GM21423 (cell line): ENCODE measurements at regions not wholly inside any gene's neighbourhood (a gene's known extent, or its start where the extent isn't known, plus 50 kb on each side); places are given as distances from the start of the nearest gene placed in this dataset.
"Not testable (repeated sequence)": the region's sequence is repeated elsewhere in the genome, so short reads cannot be mapped to it uniquely, and the experiment has no call there.

ENCODE experiments used
- ATAC-seq: cut with Tn5 transposase; IDR thresholded peaks from one replicate; pipeline ENCODE4 v1.9.1; 2021; ENCODE audit warnings: mild to moderate bottlenecking, moderate library complexity; ENCODE audit not compliant: unreplicated experiment

DNA sequence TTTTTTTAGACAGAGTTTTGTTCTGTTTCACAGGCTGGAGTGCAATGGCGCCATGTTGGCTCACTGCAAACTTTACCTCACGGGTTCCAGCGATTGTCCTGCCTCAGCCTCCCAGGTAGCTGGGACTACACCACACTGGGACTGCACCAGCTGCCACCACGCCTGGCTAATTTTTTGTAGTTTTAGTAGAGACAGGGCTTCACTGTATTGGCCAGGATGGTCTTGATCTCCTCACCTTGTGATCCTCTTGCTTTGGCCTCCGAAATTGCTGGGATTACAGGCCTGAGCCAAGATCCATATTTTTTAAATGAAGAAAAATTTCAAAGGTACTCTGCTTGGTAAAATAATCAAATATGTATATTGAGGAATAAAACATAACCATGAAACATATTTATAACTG, 195.8 kb upstream of the TPTE start:
- ATAC-seq, result peak; percentile 87

- not testable (repeated sequence) for ATAC-seq
These were observed 195.2 kb upstream of the TPTE start for GRCh38 chr21:10326146-10326545.

GRCh38 chr21:10328646-10329045, 192.7 kb upstream of the TPTE start:
- ATAC-seq, result not testable (repeated sequence)

GRCh38 chr21:10330641-10331119, 190.7 kb upstream of the TPTE start:
- not testable (repeated sequence) for ATAC-seq

GRCh38 chr21:10331134-10331533, 190.2 kb upstream of the TPTE start:
- ATAC-seq, result not testable (repeated sequence)

- ATAC-seq, result not testable (repeated sequence)
These were observed 188.4 kb upstream of the TPTE start for GRCh38 chr21:10332935-10333334.

DNA sequence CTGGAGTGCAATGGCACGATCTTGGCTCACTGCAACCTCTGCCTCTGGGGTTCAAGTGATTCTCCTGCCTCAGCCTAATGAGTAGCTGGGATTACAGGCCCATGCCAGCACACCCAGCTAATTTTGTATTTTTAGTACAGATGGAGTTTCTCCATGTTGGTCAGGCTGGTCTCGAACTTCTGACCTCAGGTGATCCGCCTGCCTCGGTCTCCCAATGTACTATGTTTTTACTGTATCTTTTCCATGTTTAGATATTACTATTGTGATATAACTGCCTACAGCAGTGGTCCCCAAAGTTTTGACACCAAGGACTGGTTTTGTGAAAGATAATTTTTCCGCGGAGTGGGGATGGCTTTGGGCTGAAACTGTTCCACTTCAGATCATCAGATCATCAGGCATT, 187.0 kb upstream of the TPTE start:
- not testable (repeated sequence) for ATAC-seq

- ATAC-seq, result not testable (repeated sequence)
These were observed 179.0 kb upstream of the TPTE start for GRCh38 chr21:10342261-10342956.

DNA sequence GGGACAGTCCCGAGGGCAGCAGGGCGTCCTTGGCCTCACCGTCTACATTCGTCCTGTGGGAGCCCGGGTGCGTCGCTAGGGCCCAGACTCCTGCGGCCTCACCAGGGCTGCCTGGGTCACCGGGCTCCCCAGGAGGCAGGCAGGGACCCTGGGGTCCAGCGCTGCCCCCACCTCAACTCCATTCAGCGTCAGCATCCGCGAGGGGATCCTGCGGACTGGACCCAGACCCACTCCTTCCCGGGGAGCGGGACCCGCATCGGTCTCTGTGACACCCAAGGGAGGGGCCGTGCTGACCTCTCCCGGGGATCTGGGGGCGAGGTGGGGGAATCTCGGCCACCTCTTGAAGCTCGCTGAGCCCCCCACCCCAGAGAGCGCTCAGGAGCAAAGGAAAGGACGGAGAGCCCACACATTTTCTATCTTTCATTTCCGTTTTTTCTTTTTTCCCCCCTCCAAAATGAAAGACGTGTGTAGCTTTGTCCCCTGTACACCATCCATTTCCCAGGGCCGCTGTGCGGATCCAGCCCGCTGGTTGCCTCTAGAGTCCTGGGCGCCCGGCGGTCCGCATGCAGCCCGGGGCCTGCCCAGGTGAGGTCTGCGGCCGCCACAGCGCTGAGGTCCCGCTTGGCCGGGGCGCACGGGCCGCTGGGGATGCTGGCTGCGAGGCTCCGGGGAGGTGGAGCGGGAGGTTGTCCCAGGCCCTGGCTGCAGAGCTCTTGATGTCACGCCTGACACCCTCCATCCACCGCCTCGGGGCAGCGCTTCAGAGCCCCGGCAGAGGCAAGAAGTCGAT, 178.0 kb upstream of the TPTE start:
- ATAC-seq, result not testable (repeated sequence)

DNA sequence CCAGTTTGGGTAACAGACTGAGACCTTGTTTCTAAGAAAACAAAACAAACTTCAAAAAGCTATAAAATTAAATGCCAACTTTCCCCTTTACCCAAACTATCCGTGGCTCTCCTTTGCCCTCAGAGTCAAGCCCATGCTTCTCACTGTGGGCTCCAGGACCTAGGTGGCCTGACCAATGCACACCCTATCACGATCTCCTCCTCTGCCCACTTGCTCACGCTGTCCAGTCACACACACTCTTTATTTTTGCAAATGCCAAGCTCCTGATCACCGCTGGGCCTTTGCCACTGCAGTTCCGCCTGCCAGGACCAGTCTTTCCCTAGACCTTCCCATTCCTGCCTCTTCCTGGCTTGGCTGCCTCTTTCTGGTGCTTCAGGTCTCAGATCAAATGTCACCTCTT, 177.1 kb upstream of the TPTE start:
- ATAC-seq, result not testable (repeated sequence)

DNA sequence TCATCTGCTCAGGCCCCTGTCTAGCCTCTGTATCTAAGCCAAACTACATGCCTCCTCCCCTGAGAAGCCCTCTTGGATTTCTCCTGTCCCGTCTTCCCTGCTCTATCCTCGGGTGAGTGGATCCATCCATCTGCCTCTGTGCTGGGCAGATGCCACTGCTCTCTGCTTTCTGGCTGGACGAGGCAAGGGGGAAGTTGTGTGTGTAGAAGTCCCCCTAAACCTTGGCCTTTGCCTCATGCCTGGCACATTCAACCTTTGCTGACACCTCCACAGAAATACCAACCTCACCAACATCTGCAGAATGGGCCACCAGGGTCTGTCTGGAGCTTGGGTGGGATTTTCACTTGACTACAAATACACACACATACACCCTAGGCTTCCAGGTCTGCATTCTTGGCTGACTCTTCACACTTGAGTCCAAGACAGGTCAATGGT, 176.2 kb upstream of the TPTE start:
- ATAC-seq, result not testable (repeated sequence)

DNA sequence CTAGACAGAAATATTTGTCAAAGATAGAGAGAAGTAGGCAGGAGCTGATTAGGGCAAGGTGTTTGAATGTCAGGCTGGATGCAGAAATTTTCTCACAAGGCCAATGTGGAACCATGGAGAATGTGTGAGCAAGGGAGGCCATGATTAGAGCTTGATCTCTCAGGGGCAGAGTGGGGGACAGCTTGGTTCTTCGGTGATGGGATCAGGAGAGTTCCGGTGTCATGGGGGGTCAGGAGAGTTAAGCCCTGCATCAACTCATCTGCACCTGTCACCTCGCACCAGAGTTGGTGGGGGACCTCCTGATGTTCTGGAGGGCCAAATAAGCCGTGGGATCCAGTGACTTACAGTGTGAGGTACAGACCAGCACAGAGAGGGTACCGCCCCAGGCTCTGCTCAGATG, 175.1 kb upstream of the TPTE start:
- ATAC-seq, result not testable (repeated sequence)

- ATAC-seq, result not testable (repeated sequence)
These were observed 174.3 kb upstream of the TPTE start for GRCh38 chr21:10346933-10347615.

DNA sequence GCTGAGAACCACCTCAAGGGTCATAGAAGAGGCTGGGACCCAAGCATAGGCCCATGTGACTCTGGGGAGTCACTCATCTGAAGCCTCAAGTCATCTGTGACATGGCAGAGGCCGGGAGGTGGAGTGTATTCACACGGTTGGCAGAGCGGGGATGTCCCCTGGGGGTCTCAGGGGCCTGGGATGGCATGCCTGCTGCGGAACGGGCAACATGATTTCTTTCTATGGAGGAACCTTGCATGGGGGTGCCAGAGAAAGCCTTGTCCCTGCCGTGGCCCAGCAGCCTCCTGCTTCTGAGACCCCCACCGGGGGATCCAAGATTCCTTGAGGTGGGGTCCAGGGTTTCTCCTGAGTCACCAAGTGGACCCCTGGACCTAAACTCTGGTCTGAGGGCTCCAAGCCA, 173.7 kb upstream of the TPTE start:
- not testable (repeated sequence) for ATAC-seq

GRCh38 chr21:10348150-10348549, 173.2 kb upstream of the TPTE start:
- not testable (repeated sequence) for ATAC-seq

GRCh38 chr21:10354851-10355578, 166.4 kb upstream of the TPTE start:
- ATAC-seq, result not testable (repeated sequence)

GRCh38 chr21:10359120-10359519, 162.3 kb upstream of the TPTE start:
- not testable (repeated sequence) for ATAC-seq

DNA sequence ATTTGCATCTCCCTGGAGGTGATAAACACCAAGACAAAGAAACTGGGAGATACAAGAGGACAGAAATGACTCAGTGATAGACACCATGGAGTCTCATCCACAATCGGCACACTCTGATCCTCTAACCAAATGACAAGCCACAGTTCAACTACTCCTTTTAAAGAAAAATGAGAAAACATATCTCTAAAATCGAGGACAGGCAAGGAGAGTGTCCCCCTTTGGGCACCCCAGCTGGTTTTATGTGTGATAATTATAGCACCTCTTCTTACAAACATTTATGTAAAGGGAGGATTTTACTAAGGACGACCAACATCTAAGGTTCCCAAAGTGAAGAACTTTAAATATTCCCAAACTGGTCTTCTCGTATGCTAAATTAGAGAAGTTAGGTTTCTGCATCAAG, 161.5 kb upstream of the TPTE start:
- ATAC-seq, result not testable (repeated sequence)

GRCh38 chr21:10361214-10361736, 160.1 kb upstream of the TPTE start:
- ATAC-seq, result not testable (repeated sequence)

DNA sequence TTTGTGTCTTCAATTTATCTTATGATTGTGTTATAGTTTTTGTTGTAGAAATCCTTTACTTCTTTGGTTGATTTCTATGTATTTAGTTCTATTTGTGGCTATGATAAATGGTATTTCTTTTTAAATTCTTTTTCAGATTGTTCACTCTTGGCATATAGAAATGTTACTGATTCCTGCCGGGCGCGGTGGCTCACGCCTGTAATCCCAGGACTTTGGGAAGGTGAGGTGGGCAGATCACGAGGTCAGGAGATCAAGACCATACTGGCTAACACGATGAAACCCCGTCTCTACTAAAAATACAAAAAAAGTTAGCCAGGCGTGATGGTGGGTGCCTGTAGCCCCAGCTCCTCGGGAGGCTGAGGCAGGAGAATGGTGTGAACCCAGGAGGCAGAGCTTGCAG, 158.6 kb upstream of the TPTE start:
- ATAC-seq, result not testable (repeated sequence)
